GM23338 (cell line): ENCODE measurements at regions not wholly inside any gene's neighbourhood (a gene's known extent, or its start where the extent isn't known, plus 50 kb on each side); places are given as distances from the start of the nearest gene placed in this dataset.
A peak's percentile ranks its signal among the peaks of the same experiment; 100 is the strongest.

Experiments
- ATAC-seq: fragments of 200-7000 bp; cut with Tn5 transposase; 3 replicates; pipeline ENCODE4 v1.9.1; 2020
- DNase-seq: peaks from one replicate; pipeline ENCODE4 v3.0.0-alpha.2; 2015; ENCODE audit warnings: low spot score
- H2AFZ ChIP-seq: fragments of 200-600 bp; sonication (generic); 2 replicates; pipeline ENCODE4 v1.8.0; 2016; ENCODE audit warnings: antibody characterized with exemption, mild to moderate bottlenecking, moderate library complexity
- H3F3A ChIP-seq: fragments of 200-600 bp; sonication (generic); replicated peaks from 2 replicates; pipeline ENCODE4 v1.8.0; 2017; ENCODE audit warnings: antibody characterized with exemption, mixed run types, low read depth
- H3K27ac ChIP-seq: fragments of 200-600 bp; sonication (generic); 2 replicates; pipeline ENCODE4 v1.6.1; 2016; ENCODE audit warnings: low read depth
- H3K27me3 ChIP-seq: fragments of 200-600 bp; sonication (generic); 2 replicates; pipeline ENCODE4 v1.8.0; 2016; ENCODE audit warnings: mild to moderate bottlenecking, mixed run types, moderate library complexity; ENCODE audit not compliant: insufficient read depth
- H3K36me3 ChIP-seq: fragments of 200-600 bp; sonication (generic); 2 replicates; pipeline ENCODE4 v1.8.0; 2016; ENCODE audit warnings: mild to moderate bottlenecking; ENCODE audit not compliant: insufficient read depth
- H3K4me1 ChIP-seq: fragments of 200-600 bp; sonication (generic); 2 replicates; pipeline ENCODE4 v1.8.0; 2016; ENCODE audit warnings: mild to moderate bottlenecking, moderate library complexity; ENCODE audit not compliant: insufficient read depth
- H3K4me2 ChIP-seq: fragments of 200-600 bp; sonication (generic); 2 replicates; pipeline ENCODE4 v1.7.1; 2017; ENCODE audit warnings: mixed run types
- H3K4me3 ChIP-seq: fragments of 200-600 bp; sonication (generic); 2 replicates; pipeline ENCODE4 v1.6.1; 2016; ENCODE audit warnings: mixed run types
- H3K79me2 ChIP-seq: fragments of 200-600 bp; sonication (generic); replicated peaks from 2 replicates; pipeline ENCODE4 v1.8.0; 2017; ENCODE audit warnings: mild to moderate bottlenecking; ENCODE audit not compliant: insufficient read depth
- H3K9me2 ChIP-seq: fragments of 200-600 bp; sonication (generic); 2 replicates; pipeline ENCODE4 v1.8.0; 2017; ENCODE audit not compliant: insufficient read depth
- H4K20me1 ChIP-seq: fragments of 200-600 bp; sonication (generic); replicated peaks from 2 replicates; pipeline ENCODE4 v1.8.0; 2017; ENCODE audit warnings: mild to moderate bottlenecking; ENCODE audit not compliant: insufficient read depth
- H3K27ac Mint-ChIP-seq: 2 replicates; pipeline ENCODE4 v1.8.0; 2020; ENCODE audit warnings: inconsistent platforms, mild to moderate bottlenecking, moderate library complexity, mixed read lengths
- H3K27me3 Mint-ChIP-seq: 3 replicates; pipeline ENCODE4 v1.8.0; 2022; ENCODE audit warnings: low read depth, mild to moderate bottlenecking, moderate library complexity, mixed read lengths, inconsistent platforms; ENCODE audit not compliant: insufficient read depth, poor library complexity
- H3K36me3 Mint-ChIP-seq: 3 replicates; pipeline ENCODE4 v1.8.0; 2021; ENCODE audit warnings: low read depth, mild to moderate bottlenecking, inconsistent platforms, moderate library complexity, mixed read lengths
- H3K4me1 Mint-ChIP-seq: 3 replicates; pipeline ENCODE4 v1.8.0; 2020; ENCODE audit warnings: mild to moderate bottlenecking, inconsistent platforms, mixed read lengths
- H3K4me3 Mint-ChIP-seq: 3 replicates; pipeline ENCODE4 v1.8.0; 2021; ENCODE audit warnings: moderate library complexity, mild to moderate bottlenecking, inconsistent platforms, mixed read lengths
- H3K9me3 Mint-ChIP-seq: 3 replicates; pipeline ENCODE4 v1.8.0; 2020; ENCODE audit warnings: moderate library complexity, mild to moderate bottlenecking, inconsistent platforms, mixed read lengths
- CTCF ChIP-seq, 2 experiments: fragments of 200-600 bp in 1 of 2; sonication (generic) in 1 of 2; conservative IDR thresholded peaks; 2 replicates each; pipeline versions ENCODE4 v1.5.1 to v1.6.1; 2016 to 2017; ENCODE audit warnings: antibody characterized with exemption in 2 of 2, low read depth in 2 of 2, mild to moderate bottlenecking in 2 of 2, moderate library complexity in 1 of 2
- JUNB ChIP-seq: IDR thresholded peaks from one replicate; pipeline ENCODE4 v1.6.1; 2016; ENCODE audit warnings: antibody characterized with exemption; ENCODE audit not compliant: unreplicated experiment
- POLR2AphosphoS5 ChIP-seq: IDR thresholded peaks from 2 replicates; pipeline ENCODE4 v1.6.1; 2016; ENCODE audit warnings: antibody characterized with exemption, low read depth
- STAT1 ChIP-seq: IDR thresholded peaks from one replicate; pipeline ENCODE4 v1.6.1; 2016; ENCODE audit warnings: antibody characterized with exemption; ENCODE audit not compliant: unreplicated experiment
- ZNF331 ChIP-seq: fragments of 250-450 bp; sonication (Bioruptor Pico); IDR thresholded peaks from 2 replicates; pipeline ENCODE4 v1.5.0; 2020; ENCODE audit warnings: low read depth, mild to moderate bottlenecking, moderate library complexity
- TF ChIP-seq, protein P1 (sequence below): fragments of 250-450 bp; sonication (Bioruptor Pico); IDR thresholded peaks from 2 replicates; pipeline ENCODE4 v1.5.0; 2020; ENCODE audit warnings: mild to moderate bottlenecking, moderate library complexity
- TF ChIP-seq, protein P2 (sequence below): IDR thresholded peaks from one replicate; pipeline ENCODE4 v1.6.1; 2018; ENCODE audit warnings: antibody characterized with exemption; ENCODE audit not compliant: unreplicated experiment

- TF ChIP-seq, protein P1, sequence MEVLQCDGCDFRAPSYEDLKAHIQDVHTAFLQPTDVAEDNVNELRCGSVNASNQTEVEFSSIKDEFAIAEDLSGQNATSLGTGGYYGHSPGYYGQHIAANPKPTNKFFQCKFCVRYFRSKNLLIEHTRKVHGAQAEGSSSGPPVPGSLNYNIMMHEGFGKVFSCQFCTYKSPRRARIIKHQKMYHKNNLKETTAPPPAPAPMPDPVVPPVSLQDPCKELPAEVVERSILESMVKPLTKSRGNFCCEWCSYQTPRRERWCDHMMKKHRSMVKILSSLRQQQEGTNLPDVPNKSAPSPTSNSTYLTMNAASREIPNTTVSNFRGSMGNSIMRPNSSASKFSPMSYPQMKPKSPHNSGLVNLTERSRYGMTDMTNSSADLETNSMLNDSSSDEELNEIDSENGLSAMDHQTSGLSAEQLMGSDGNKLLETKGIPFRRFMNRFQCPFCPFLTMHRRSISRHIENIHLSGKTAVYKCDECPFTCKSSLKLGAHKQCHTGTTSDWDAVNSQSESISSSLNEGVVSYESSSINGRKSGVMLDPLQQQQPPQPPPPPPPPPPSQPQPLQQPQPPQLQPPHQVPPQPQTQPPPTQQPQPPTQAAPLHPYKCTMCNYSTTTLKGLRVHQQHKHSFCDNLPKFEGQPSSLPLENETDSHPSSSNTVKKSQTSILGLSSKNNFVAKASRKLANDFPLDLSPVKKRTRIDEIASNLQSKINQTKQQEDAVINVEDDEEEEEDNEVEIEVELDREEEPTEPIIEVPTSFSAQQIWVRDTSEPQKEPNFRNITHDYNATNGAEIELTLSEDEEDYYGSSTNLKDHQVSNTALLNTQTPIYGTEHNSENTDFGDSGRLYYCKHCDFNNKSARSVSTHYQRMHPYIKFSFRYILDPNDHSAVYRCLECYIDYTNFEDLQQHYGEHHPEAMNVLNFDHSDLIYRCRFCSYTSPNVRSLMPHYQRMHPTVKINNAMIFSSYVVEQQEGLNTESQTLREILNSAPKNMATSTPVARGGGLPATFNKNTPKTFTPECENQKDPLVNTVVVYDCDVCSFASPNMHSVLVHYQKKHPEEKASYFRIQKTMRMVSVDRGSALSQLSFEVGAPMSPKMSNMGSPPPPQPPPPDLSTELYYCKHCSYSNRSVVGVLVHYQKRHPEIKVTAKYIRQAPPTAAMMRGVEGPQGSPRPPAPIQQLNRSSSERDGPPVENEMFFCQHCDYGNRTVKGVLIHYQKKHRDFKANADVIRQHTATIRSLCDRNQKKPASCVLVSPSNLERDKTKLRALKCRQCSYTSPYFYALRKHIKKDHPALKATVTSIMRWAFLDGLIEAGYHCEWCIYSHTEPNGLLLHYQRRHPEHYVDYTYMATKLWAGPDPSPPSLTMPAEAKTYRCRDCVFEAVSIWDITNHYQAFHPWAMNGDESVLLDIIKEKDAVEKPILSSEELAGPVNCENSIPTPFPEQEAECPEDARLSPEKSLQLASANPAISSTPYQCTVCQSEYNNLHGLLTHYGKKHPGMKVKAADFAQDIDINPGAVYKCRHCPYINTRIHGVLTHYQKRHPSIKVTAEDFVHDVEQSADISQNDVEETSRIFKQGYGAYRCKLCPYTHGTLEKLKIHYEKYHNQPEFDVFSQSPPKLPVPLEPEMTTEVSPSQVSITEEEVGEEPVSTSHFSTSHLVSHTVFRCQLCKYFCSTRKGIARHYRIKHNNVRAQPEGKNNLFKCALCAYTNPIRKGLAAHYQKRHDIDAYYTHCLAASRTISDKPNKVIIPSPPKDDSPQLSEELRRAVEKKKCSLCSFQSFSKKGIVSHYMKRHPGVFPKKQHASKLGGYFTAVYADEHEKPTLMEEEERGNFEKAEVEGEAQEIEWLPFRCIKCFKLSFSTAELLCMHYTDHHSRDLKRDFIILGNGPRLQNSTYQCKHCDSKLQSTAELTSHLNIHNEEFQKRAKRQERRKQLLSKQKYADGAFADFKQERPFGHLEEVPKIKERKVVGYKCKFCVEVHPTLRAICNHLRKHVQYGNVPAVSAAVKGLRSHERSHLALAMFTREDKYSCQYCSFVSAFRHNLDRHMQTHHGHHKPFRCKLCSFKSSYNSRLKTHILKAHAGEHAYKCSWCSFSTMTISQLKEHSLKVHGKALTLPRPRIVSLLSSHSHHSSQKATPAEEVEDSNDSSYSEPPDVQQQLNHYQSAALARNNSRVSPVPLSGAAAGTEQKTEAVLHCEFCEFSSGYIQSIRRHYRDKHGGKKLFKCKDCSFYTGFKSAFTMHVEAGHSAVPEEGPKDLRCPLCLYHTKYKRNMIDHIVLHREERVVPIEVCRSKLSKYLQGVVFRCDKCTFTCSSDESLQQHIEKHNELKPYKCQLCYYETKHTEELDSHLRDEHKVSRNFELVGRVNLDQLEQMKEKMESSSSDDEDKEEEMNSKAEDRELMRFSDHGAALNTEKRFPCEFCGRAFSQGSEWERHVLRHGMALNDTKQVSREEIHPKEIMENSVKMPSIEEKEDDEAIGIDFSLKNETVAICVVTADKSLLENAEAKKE (CRISPR knock-in tag), result no peak
- TF ChIP-seq STAT1 (no peak), POLR2AphosphoS5 (no peak), ZNF331 (CRISPR knock-in tag) (no peak), JUNB (no peak)
Observed at GRCh38 chr1:68994096-68994495, 497.2 kb upstream of the DEPDC1 start (continued).

DNA sequence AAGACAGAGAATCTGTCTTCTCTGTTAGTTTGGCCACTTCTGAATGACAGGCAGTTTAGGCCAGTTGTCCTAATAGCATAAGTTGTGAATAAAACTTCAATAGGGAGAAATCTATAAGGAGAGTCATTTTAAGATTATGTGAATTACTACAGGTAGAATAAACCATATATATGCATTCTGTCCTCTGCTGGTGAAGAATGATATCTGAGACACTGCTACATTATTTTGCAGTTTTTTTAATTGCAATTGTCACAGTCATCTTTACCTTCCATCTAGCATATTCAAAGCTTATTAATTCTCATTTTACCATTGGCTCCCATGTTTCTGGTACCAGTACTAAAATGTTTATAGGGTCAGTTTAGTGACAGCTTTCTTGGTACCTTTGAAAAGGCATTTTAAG is 519.6 kb upstream of the DEPDC1 start:
- H3K27me3 ChIP-seq, result no peaks in the 10 kb centered on the region
- no peaks in the 10 kb centered on the region for H3K27me3 Mint-ChIP-seq
- H3K9me2 ChIP-seq, result no peaks in the 10 kb centered on the region
- H3K4me3 ChIP-seq, result no peak overlapping the region
- H3K27ac ChIP-seq, result no peak overlapping the region
- H3K4me1 Mint-ChIP-seq, result peaks cover 4% of the 10 kb centered on the region; the same call in 2 of the 3 replicates
- no peaks in the 10 kb centered on the region for H3K79me2 ChIP-seq
- H4K20me1 ChIP-seq, result no peaks in the 10 kb centered on the region
- no peak overlapping the region for H3K27ac Mint-ChIP-seq
- H3K4me2 ChIP-seq, result no peak overlapping the region
- H3F3A ChIP-seq, result no peaks in the 10 kb centered on the region
- H3K4me1 ChIP-seq, result no peaks in the 10 kb centered on the region
- no peak overlapping the region for H2AFZ ChIP-seq
- H3K36me3 Mint-ChIP-seq, result no peaks in the 10 kb centered on the region
- ATAC-seq, result no peak
- H3K9me3 Mint-ChIP-seq, result peaks cover 3% of the 10 kb centered on the region; the same call in 1 of the 3 replicates
- TF ChIP-seq CTCF (conservative IDR thresholded peaks at IDR 0.05; ENCODE audit: low read depth in 2 of 2), result peak in 1 of 2 experiments; percentile 18; a peak in 1 of 4 replicates
- TF ChIP-seq ZNF331 (CRISPR knock-in tag), result no peak
- TF ChIP-seq, protein P2, sequence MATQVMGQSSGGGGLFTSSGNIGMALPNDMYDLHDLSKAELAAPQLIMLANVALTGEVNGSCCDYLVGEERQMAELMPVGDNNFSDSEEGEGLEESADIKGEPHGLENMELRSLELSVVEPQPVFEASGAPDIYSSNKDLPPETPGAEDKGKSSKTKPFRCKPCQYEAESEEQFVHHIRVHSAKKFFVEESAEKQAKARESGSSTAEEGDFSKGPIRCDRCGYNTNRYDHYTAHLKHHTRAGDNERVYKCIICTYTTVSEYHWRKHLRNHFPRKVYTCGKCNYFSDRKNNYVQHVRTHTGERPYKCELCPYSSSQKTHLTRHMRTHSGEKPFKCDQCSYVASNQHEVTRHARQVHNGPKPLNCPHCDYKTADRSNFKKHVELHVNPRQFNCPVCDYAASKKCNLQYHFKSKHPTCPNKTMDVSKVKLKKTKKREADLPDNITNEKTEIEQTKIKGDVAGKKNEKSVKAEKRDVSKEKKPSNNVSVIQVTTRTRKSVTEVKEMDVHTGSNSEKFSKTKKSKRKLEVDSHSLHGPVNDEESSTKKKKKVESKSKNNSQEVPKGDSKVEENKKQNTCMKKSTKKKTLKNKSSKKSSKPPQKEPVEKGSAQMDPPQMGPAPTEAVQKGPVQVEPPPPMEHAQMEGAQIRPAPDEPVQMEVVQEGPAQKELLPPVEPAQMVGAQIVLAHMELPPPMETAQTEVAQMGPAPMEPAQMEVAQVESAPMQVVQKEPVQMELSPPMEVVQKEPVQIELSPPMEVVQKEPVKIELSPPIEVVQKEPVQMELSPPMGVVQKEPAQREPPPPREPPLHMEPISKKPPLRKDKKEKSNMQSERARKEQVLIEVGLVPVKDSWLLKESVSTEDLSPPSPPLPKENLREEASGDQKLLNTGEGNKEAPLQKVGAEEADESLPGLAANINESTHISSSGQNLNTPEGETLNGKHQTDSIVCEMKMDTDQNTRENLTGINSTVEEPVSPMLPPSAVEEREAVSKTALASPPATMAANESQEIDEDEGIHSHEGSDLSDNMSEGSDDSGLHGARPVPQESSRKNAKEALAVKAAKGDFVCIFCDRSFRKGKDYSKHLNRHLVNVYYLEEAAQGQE, result no peak
- H3K4me3 Mint-ChIP-seq, result no peak overlapping the region
- no peak for DNase-seq
- no peaks in the 10 kb centered on the region for H3K36me3 ChIP-seq
